GM12872 (cell line): ENCODE measurements at regions not wholly inside any gene's neighbourhood (a gene's known extent, or its start where the extent isn't known, plus 50 kb on each side); places are given as distances from the start of the nearest gene placed in this dataset.

ENCODE experiments used
- CTCF ChIP-seq: IDR thresholded peaks from 3 replicates; pipeline ENCODE4 v1.5.1; 2011; ENCODE audit warnings: low read depth, mild to moderate bottlenecking, low read length, moderate library complexity; ENCODE audit not compliant: insufficient read depth

- TF ChIP-seq CTCF = no peak
Observed at GRCh38 chr18:68362907-68363306, 352.0 kb downstream of the TMX3 start.

GRCh38 chr18:68355637-68356036, 359.3 kb downstream of the TMX3 start:
- TF ChIP-seq CTCF = no peak

- no peak for TF ChIP-seq CTCF
Observed at GRCh38 chr18:68354176-68354575, 360.7 kb downstream of the TMX3 start.

- no peak for TF ChIP-seq CTCF
Observed at GRCh38 chr18:68342039-68342659, 372.8 kb downstream of the TMX3 start.

- no peak for TF ChIP-seq CTCF
Observed at GRCh38 chr18:68340606-68341005, 374.3 kb downstream of the TMX3 start.

GRCh38 chr18:68330658-68331057, 384.2 kb downstream of the TMX3 start:
- no peak for TF ChIP-seq CTCF

- no peak for TF ChIP-seq CTCF
Observed at GRCh38 chr18:68323921-68324320, 391.0 kb downstream of the TMX3 start.
